ENCODE measurements at regions not wholly inside any gene's neighbourhood (a gene's known extent, or its start where the extent isn't known, plus 50 kb on each side); places are given as distances from the start of the nearest gene placed in this dataset.
"Not testable (repeated sequence)": the region's sequence is repeated elsewhere in the genome, so short reads cannot be mapped to it uniquely, and the experiment has no call there.

GRCh38 chr13:21296991-21297390 lies 120.5 kb downstream of the MRPL57 start:
- DNase-seq, H3K9me3 ChIP-seq, H3K27me3 ChIP-seq, H3K36me3 ChIP-seq, H3K4me3 ChIP-seq: not testable (repeated sequence)
- intact Hi-C loops (cut with DNase I): loop anchor here (5.0 kb wide), 1 partner anchor 180 kb away; no protein-coding TSS in a partner anchor
- TF ChIP-seq, protein P1, sequence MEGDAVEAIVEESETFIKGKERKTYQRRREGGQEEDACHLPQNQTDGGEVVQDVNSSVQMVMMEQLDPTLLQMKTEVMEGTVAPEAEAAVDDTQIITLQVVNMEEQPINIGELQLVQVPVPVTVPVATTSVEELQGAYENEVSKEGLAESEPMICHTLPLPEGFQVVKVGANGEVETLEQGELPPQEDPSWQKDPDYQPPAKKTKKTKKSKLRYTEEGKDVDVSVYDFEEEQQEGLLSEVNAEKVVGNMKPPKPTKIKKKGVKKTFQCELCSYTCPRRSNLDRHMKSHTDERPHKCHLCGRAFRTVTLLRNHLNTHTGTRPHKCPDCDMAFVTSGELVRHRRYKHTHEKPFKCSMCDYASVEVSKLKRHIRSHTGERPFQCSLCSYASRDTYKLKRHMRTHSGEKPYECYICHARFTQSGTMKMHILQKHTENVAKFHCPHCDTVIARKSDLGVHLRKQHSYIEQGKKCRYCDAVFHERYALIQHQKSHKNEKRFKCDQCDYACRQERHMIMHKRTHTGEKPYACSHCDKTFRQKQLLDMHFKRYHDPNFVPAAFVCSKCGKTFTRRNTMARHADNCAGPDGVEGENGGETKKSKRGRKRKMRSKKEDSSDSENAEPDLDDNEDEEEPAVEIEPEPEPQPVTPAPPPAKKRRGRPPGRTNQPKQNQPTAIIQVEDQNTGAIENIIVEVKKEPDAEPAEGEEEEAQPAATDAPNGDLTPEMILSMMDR (IDR thresholded peaks at IDR 0.05): peak in 4 of 6 experiments; percentile 48 to 62 (median 58)
- WGBS, 2 donors: 13 to 14% methylated on average over 4 to 5 of the region's 5 CpGs
- Histone ChIP-seq H3K4me1 (peaks cover 0 to 33% (median 9%) of the 10 kb centered on the region in 3 donors), H3K27ac (peak overlapping the region; percentile 75 to 90 (median 86))

DNA sequence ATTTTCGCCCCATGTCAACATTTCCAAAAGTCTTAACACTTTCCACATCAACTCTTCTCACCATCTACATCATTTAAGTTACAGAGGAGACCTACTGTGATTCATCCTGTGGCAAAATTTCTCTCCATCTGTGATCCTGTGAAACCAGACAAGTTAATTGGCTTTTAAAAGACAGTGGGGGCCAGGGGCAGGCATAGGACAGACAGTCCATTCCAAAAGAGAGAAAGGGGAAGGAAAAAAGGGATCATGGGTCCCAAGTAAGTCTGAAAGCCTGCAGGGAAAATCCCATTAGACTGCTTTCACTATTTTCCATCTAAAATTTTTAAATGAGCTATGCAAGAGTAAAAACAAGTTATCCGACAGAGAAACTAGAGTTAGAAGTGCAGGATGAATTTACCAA lies 121.0 kb downstream of the MRPL57 start:
- WGBS, 2 donors: 70% methylated on average over 2 of the region's 2 CpGs
- H3K9me3 ChIP-seq: no peaks in the 10 kb centered on the region

GRCh38 chr13:21297914-21298831 lies 121.7 kb downstream of the MRPL57 start:
- WGBS, 2 donors: 0 to 4% methylated on average over 3 to 9 of the region's 74 CpGs

More for the DNA sequence above, 121.0 kb downstream of the MRPL57 start:
- no peak for TF ChIP-seq POLR2A (IDR thresholded peaks at IDR 0.05)
- TF ChIP-seq, protein P1 (IDR thresholded peaks at IDR 0.05): no peak
- intact Hi-C loops (cut with DNase I): loop anchor here (5.0 kb wide), 1 partner anchor 180 kb away; no protein-coding TSS in a partner anchor
- Histone ChIP-seq H3K4me3 (peak overlapping the region; percentile 65 to 99 (median 82)), H3K4me1 (peaks cover 0 to 33% (median 9%) of the 10 kb centered on the region in 3 donors), H3K36me3 (no peaks in the 10 kb centered on the region), H3K27ac (peak overlapping the region; percentile 75 to 90 (median 86)), H3K27me3 (no peaks in the 10 kb centered on the region)
- no peak for DNase-seq

DNA sequence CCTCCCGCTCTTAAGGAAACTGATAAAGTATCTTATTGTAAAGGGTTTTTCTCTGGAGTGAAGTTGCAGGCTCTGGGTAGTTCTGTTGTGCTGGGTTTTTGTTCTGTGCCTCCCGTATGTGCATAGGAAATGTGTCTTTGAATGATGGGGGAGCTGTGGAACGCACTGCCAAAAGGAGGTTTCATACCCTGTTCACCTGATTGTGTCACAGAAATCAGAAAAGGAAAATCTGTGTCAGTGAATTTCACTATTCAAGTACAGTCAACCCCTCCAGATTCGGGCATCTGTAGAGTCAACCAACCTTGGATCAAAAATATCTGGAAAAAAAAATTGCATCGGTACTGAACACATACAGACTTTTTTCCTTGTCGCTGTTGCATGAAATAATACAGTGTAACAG lies 127.8 kb downstream of the MRPL57 start:
- no peaks in the 10 kb centered on the region for H3K27me3 ChIP-seq
- no peak overlapping the region for H3K4me3 ChIP-seq
- 89 to 97% methylated on average over 4 to 6 of the region's 6 CpGs for WGBS, 2 donors
- peaks cover 0 to 12% (median 2%) of the 10 kb centered on the region in 3 donors for H3K4me1 ChIP-seq
- no peak for TF ChIP-seq POLR2A (IDR thresholded peaks at IDR 0.05)
- TF ChIP-seq, protein P1 (IDR thresholded peaks at IDR 0.05): no peak
- H3K9me3 ChIP-seq: no peaks in the 10 kb centered on the region
- no peak for DNase-seq
- peaks cover 0 to 15% (median 0%) of the 10 kb centered on the region in 3 donors for H3K36me3 ChIP-seq
- no peak overlapping the region for H3K27ac ChIP-seq
- intact Hi-C loops (cut with DNase I): no loop called here

More at GRCh38 chr13:21297914-21298831, 121.7 kb downstream of the MRPL57 start:
- H3K27me3 ChIP-seq: no peaks in the 10 kb centered on the region
- peak overlapping the region; percentile 65 to 99 (median 82) for H3K4me3 ChIP-seq
- H3K4me1 ChIP-seq: peaks cover 0 to 33% (median 9%) of the 10 kb centered on the region in 3 donors
- peak in 2 of 4 donors; percentile 27 to 51 for TF ChIP-seq POLR2A (IDR thresholded peaks at IDR 0.05)
- TF ChIP-seq, protein P1 (IDR thresholded peaks at IDR 0.05): peak; percentile 90 to 96 (median 92)
- peak; percentile 20 for DNase-seq
- peak overlapping the region; percentile 75 to 90 (median 86) for H3K27ac ChIP-seq
- peaks cover 0 to 4% (median 0%) of the 10 kb centered on the region in 3 donors for H3K36me3 ChIP-seq
- intact Hi-C loops (cut with DNase I): loop anchor here (5.0 kb wide), 1 partner anchor 179 kb away; no protein-coding TSS in a partner anchor
- no peaks in the 10 kb centered on the region for H3K9me3 ChIP-seq

DNA sequence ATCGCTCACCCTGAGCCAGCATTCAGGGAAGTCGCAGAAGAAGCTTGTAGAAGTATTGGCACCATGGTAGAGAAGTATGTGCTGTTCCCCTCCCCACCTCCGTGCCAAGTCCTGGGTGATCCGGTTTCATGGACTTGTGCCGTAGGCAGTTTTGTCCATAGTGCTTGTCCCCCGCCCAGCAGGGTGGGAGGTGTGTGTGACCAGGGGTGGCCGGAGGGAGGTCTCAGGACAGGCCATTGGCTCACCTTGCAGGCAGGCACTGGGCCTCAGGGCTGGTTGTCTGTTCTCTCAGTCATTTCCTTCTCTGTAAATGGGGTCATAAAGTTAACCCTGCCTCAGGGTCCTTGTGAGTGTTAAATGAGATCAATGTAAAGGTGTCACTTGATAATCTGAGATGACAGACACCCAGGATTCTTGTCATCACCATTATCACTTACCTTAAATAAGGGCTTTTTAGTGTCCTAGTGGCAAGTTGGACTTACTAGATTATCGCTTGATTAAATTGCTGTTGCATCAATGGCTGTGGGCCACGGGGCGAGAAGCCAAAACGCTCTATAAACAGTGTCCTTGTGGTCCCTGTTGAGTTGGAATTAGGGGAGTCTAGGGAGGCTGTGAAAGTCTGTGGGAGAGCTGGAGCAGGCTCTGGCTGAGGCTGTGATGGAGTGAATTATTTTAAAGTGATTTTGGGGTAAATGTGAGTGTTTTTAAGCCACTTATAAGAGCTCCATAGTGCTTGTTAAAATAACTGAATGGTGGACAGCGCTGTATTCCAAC lies 130.0 kb downstream of the MRPL57 start:
- DNase-seq; H3K9me3 ChIP-seq; H3K27me3 ChIP-seq; H3K4me1 ChIP-seq; intact Hi-C loops (cut with DNase I); H3K27ac ChIP-seq; H3K4me3 ChIP-seq: not testable (repeated sequence)
- peaks cover 0 to 15% (median 0%) of the 10 kb centered on the region in 3 donors for H3K36me3 ChIP-seq
- 92 to 98% methylated on average over 10 to 11 of the region's 12 CpGs for WGBS, 2 donors

DNA sequence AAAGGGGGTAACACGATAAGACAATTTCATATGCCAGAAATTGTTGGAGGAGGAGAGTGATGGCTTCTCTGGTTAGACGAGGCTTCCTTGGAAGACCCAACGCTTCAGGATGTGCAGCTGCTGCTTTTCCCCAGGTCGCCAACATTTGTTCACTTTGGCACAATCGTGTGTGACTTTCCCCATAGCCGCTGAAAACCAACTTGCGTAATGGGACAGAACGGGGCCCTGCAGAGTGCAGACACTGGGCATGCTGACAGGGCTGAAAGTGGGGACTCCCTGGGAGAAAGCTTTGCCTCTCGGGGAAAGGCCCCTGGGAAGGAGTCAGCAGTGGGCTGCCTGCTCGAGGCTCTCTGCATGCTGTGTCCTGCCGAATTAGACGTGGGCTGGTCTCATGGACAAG lies 130.7 kb downstream of the MRPL57 start:
- DNase-seq; H3K27me3 ChIP-seq; H3K4me3 ChIP-seq; intact Hi-C loops (cut with DNase I); H3K4me1 ChIP-seq; H3K27ac ChIP-seq; H3K9me3 ChIP-seq: not testable (repeated sequence)
- peaks cover 0 to 15% (median 0%) of the 10 kb centered on the region in 3 donors for H3K36me3 ChIP-seq
- 95% methylated on average over 3 of the region's 12 CpGs; no CpG with 5 or more reads in 1 of the 2 donors for WGBS, 2 donors
